Mesothelial cell of epicardium (in vitro differentiated cells): ENCODE measurements at regions not wholly inside any gene's neighbourhood (a gene's known extent, or its start where the extent isn't known, plus 50 kb on each side); places are given as distances from the start of the nearest gene placed in this dataset.

ENCODE experiments used
- DNase-seq, 2 experiments: peaks; one replicate each; pipeline ENCODE4 v3.0.0; 2021; ENCODE audit warnings: low spot score in 2 of 2; ENCODE audit not compliant: unreplicated experiment in 2 of 2
- H3K27ac Mint-ChIP-seq: 2 replicates; pipeline ENCODE4 v1.8.0; 2021; ENCODE audit warnings: mixed read lengths
- H3K27me3 Mint-ChIP-seq: 2 replicates; pipeline ENCODE4 v1.8.0; 2021; ENCODE audit warnings: low read depth, mixed read lengths
- H3K36me3 Mint-ChIP-seq: 2 replicates; pipeline ENCODE4 v1.8.0; 2021; ENCODE audit warnings: mixed read lengths
- H3K4me1 Mint-ChIP-seq: 2 replicates; pipeline ENCODE4 v1.8.0; 2021; ENCODE audit warnings: mixed read lengths
- H3K4me3 Mint-ChIP-seq: 2 replicates; pipeline ENCODE4 v1.8.0; 2021; ENCODE audit warnings: mild to moderate bottlenecking, moderate library complexity, mixed read lengths
- H3K9me3 Mint-ChIP-seq: 2 replicates; pipeline ENCODE4 v1.8.0; 2021; ENCODE audit warnings: mixed read lengths
- TF ChIP-seq, protein P1 (sequence below): fragments of 200-600 bp; sonication (generic); IDR thresholded peaks from one replicate; pipeline ENCODE4 v1.5.0; 2021; ENCODE audit warnings: antibody characterized with exemption; ENCODE audit not compliant: unreplicated experiment

DNA sequence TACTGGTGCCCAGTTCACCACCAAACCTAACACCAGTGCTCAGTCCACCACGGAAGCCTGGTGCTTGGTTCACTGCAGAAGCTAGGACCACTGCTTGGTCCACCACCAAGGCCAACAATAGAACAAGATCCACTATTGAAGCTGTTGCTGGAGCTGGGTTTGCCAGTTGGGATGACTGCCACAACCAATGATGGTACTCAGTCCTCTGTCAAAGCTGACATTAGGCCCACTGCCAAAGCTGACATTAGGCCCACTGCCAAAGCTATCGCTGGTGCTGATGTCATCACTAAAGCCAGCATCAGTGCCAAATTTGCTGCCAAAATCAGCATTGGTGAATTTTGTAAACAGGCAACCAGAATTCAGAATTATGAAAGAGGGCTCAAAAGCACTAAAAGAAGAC, 1850.2 kb upstream of the RAG2 start:
- H3K9me3 Mint-ChIP-seq = peaks cover 4% of the 10 kb centered on the region
- H3K27me3 Mint-ChIP-seq = no peaks in the 10 kb centered on the region

DNA sequence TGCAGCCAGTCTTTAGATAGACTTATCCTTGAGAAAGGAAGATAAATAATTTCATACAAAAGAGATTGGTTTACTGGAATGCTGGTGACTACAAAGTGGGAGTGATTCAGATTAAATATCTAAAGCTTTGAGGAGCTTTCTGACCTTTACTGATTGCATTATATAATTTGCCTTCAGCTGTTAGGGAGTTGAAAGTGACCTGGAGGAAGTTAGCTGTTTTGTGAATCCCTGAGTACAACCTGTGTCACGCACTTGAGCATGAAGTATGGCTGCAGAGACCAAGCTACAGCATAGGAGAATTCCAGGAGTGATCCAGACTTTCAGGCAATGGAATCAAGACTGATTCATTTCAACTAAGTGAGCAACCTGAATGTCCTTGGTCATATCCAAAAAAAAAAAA, 1848.3 kb upstream of the RAG2 start:
- TF ChIP-seq, protein P1, sequence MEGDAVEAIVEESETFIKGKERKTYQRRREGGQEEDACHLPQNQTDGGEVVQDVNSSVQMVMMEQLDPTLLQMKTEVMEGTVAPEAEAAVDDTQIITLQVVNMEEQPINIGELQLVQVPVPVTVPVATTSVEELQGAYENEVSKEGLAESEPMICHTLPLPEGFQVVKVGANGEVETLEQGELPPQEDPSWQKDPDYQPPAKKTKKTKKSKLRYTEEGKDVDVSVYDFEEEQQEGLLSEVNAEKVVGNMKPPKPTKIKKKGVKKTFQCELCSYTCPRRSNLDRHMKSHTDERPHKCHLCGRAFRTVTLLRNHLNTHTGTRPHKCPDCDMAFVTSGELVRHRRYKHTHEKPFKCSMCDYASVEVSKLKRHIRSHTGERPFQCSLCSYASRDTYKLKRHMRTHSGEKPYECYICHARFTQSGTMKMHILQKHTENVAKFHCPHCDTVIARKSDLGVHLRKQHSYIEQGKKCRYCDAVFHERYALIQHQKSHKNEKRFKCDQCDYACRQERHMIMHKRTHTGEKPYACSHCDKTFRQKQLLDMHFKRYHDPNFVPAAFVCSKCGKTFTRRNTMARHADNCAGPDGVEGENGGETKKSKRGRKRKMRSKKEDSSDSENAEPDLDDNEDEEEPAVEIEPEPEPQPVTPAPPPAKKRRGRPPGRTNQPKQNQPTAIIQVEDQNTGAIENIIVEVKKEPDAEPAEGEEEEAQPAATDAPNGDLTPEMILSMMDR = no peak
- Mint-ChIP-seq H3K27me3 (no peaks in the 10 kb centered on the region), H3K36me3 (no peaks in the 10 kb centered on the region), H3K9me3 (peaks cover 4% of the 10 kb centered on the region), H3K27ac (peak overlapping the region; percentile 30), H3K4me3 (no peak overlapping the region), H3K4me1 (peaks cover 12% of the 10 kb centered on the region)
- DNase-seq = no peak

More for the DNA sequence above, 1850.2 kb upstream of the RAG2 start:
- Mint-ChIP-seq H3K27ac (no peak overlapping the region), H3K36me3 (no peaks in the 10 kb centered on the region), H3K4me1 (peaks cover 9% of the 10 kb centered on the region), H3K4me3 (no peak overlapping the region)
- no peak for DNase-seq
- TF ChIP-seq, protein P1 = no peak

DNA sequence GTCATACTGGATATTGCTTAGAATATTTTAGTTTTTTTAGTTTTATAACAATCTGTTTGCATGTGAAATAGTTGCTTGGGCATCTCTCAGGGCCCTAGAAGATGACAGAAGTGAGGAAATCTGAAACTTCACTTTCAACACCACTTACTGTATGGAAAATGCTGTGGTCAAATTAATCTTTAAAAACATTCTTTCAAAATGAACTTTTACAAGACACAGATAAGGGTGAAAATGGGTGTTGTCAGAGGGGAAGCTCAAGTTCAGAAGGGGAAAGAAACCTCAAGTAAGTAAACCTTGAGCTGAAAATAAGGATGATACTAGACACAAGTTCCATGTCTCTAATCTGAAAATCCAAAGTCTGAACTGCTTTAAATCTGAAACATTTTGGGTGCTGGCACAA, 1840.1 kb upstream of the RAG2 start:
- peaks cover 3% of the 10 kb centered on the region for H3K4me1 Mint-ChIP-seq
- DNase-seq = no peak
- H3K27ac Mint-ChIP-seq = no peak overlapping the region
- H3K27me3 Mint-ChIP-seq = no peaks in the 10 kb centered on the region
- H3K4me3 Mint-ChIP-seq = no peak overlapping the region
- peaks cover 16% of the 10 kb centered on the region for H3K9me3 Mint-ChIP-seq
- H3K36me3 Mint-ChIP-seq = peaks cover 5% of the 10 kb centered on the region
- TF ChIP-seq, protein P1 = no peak

DNA sequence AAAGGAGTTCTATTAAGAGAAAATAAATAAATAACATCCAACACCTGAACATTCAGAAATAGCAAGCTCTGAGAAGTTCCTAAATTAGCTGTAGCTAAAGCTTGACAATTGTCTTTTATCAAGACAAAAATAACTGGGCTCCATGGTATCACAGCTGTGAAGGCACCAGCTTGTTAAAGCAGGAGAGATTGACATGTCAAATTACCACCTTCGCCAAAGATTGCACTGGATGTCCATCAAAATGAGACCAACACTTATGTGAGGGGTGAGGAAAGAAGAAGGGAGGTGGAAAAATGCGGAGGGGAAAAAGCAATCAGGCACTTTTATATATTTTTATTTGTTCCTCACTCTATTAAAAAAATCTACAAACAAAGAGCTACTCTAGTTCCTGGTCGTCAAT, 1827.5 kb upstream of the RAG2 start:
- Mint-ChIP-seq H3K27ac (no peak overlapping the region), H3K4me1 (peaks cover 2% of the 10 kb centered on the region), H3K9me3 (no peaks in the 10 kb centered on the region), H3K36me3 (no peaks in the 10 kb centered on the region), H3K4me3 (no peak overlapping the region), H3K27me3 (no peaks in the 10 kb centered on the region)
- DNase-seq = no peak
- TF ChIP-seq, protein P1 = no peak

DNA sequence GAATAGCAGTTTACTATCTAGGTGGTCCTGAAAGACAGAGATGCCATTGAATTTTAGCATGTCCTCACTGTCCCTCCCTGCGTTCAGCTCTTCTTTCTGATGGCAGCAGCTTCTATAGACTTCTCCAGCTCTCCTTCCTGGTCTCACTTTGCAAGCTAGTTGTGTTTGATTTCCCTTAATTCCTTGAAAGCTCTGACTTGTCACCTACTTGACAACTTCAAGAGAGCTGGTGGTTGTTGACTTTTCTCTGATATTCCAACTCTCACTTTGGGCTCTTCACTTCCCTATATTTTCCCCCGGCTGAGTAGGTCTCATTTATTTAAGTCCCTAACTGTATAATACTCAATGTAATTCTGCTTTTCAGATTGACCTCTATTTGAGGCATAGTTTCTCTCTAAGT, 1825.0 kb upstream of the RAG2 start:
- H3K4me1 Mint-ChIP-seq = no peaks in the 10 kb centered on the region
- no peak overlapping the region for H3K27ac Mint-ChIP-seq
- no peak overlapping the region for H3K4me3 Mint-ChIP-seq
- no peaks in the 10 kb centered on the region for H3K27me3 Mint-ChIP-seq
- TF ChIP-seq, protein P1 = no peak
- H3K36me3 Mint-ChIP-seq = no peaks in the 10 kb centered on the region
- H3K9me3 Mint-ChIP-seq = peaks cover 5% of the 10 kb centered on the region
- no peak for DNase-seq

DNA sequence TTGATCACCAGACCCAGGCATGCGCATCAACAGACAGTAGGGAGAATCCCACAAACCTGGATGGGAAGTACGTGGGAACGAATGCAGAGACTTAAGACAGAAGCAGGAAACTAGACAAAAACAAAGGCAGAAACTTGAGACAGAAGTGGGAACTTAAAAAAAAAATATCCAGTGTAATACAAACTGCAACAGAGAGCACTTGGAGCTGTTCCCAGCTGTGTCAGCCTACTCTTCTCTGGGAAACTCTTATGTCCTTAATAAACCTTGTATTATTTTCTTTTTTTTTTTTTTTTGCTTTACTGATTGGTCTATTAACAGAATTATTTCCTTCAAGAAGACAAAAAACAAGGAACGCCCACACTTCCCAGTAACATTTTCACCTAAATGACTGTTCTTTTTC, 1818.1 kb upstream of the RAG2 start:
- Mint-ChIP-seq H3K9me3 (peaks cover 20% of the 10 kb centered on the region), H3K36me3 (no peaks in the 10 kb centered on the region), H3K27me3 (no peaks in the 10 kb centered on the region), H3K4me1 (no peaks in the 10 kb centered on the region), H3K4me3 (no peak overlapping the region), H3K27ac (no peak overlapping the region)
- TF ChIP-seq, protein P1 = no peak
- no peak for DNase-seq
